ENCODE measurements at regions not wholly inside any gene's neighbourhood (a gene's known extent, or its start where the extent isn't known, plus 50 kb on each side); places are given as distances from the start of the nearest gene placed in this dataset.
"Not testable (repeated sequence)": the region's sequence is repeated elsewhere in the genome, so short reads cannot be mapped to it uniquely, and the experiment has no call there.

- Mint-ChIP-seq H3K36me3 (ENCODE audit: low read depth) (no peaks in the 10 kb centered on the region), H3K27me3 (no peaks in the 10 kb centered on the region), H3K27ac (no peak overlapping the region), H3K4me3 (no peak overlapping the region), H3K9me3 (peaks cover 3% of the 10 kb centered on the region), H3K4me1 (no peaks in the 10 kb centered on the region)
- no peak for DNase-seq
- intact Hi-C loops (cut with micrococcal nuclease): no loop called here
Measured at GRCh38 chr3:13140596-13140995, 67.4 kb upstream of the IQSEC1 start.

GRCh38 chr3:13139471-13140065, 66.3 kb upstream of the IQSEC1 start:
- H3K4me3 Mint-ChIP-seq: no peak overlapping the region
- intact Hi-C loops (cut with micrococcal nuclease): no loop called here
- H3K9me3 Mint-ChIP-seq: peaks cover 3% of the 10 kb centered on the region
- H3K27ac Mint-ChIP-seq: no peak overlapping the region
- H3K36me3 Mint-ChIP-seq (ENCODE audit: low read depth): no peaks in the 10 kb centered on the region
- no peak for DNase-seq
- no peaks in the 10 kb centered on the region for H3K4me1 Mint-ChIP-seq
- H3K27me3 Mint-ChIP-seq: no peaks in the 10 kb centered on the region

- Mint-ChIP-seq H3K4me1 (no peaks in the 10 kb centered on the region), H3K36me3 (ENCODE audit: low read depth) (no peaks in the 10 kb centered on the region), H3K27me3 (no peaks in the 10 kb centered on the region), H3K9me3 (peaks cover 3% of the 10 kb centered on the region), H3K27ac (no peak overlapping the region), H3K4me3 (no peak overlapping the region)
- no peak for DNase-seq
- intact Hi-C loops (cut with micrococcal nuclease): no loop called here
Measured at GRCh38 chr3:13138833-13139145, 65.6 kb upstream of the IQSEC1 start.

DNA sequence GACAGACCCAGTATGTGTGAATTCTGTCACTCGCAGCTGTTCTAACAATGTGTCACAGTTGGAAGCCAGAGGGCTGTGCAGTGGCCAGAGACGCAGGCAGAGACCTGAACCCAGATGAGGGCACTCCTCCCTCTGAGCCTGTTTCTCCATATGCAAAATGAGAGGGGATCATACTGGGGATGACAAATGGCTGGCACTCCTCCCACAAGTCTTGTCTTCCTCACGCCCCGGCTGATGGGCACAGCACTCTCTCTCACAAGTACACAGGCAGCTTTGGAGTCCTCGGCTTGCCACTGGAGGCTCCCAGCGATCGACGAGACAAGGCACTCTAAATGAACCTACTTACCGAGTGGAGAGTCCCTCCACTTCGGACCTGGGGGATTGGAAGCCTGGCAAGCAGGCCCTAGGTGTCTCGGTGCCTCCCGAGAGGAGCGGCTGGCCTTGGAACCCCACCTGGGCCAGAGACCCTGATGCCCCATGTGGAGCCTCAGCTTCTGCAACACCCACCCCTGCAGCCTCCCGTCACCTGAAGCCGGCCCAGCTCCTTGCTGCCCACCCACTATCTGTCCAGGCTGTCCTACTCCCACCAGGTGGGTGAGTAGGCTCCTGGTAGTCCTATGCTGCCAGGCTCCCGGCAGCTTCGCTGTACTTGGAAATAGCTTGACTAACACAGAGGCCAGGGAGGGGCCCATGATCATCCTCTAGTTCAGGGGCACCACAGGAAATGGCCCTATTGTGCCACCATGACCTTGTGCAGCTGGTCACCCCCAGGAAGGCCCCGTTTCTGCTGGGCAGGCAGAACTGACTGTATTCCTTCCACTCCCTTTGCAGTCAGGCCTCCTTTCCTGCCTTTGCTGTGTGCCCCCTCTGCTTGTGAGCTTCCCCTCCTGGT, 65.0 kb upstream of the IQSEC1 start:
- Mint-ChIP-seq H3K9me3 (peaks cover 3% of the 10 kb centered on the region), H3K36me3 (ENCODE audit: low read depth) (no peaks in the 10 kb centered on the region), H3K4me3 (no peak overlapping the region), H3K27ac (no peak overlapping the region), H3K27me3 (no peaks in the 10 kb centered on the region), H3K4me1 (no peaks in the 10 kb centered on the region)
- DNase-seq: no peak
- intact Hi-C loops (cut with micrococcal nuclease): no loop called here

DNA sequence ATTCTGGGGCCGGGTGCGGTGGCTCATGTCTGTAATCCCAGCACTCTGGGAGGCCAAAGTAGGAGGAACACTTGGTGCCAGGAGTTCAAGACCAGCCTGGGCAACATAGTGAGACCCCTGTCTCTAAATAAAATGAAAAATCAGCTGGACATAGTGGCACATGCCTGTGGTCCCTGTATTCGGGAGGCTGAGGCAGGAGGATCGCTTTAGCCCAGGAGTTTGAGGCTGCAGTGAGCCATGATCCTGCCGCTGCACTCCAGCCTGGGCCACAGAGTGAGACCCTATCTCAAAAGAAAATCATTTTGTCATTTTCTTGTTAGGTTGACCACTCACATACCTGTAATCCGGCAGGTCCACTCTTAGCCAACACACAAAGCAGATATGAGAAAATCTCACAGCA, 63.6 kb upstream of the IQSEC1 start:
- intact Hi-C loops (cut with micrococcal nuclease); H3K36me3 Mint-ChIP-seq (ENCODE audit: low read depth); H3K4me1 Mint-ChIP-seq: not testable (repeated sequence)

DNA sequence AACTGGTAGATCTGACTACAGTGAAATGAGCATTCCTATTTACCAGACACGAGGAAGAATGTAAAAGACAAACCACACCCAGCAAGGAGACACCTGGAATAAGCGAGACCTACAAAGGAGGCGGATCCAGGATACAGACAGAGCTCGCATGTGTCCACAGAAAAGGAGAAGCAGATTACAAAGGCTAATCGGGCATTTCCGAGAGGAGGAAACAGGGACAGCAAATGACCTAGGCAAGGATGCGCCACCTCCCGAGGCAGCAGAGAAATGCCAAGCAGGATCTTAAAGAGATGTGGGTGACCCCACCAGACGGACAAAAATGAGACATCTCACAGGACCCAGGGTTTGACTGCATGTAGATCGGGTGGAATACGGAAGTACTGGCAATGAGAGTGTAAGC, 63.2 kb upstream of the IQSEC1 start:
- no peak for DNase-seq
- no peaks in the 10 kb centered on the region for H3K36me3 Mint-ChIP-seq (ENCODE audit: low read depth)
- no peak overlapping the region for H3K4me3 Mint-ChIP-seq
- intact Hi-C loops (cut with micrococcal nuclease): no loop called here
- H3K27me3 Mint-ChIP-seq: peaks cover 10% of the 10 kb centered on the region
- no peaks in the 10 kb centered on the region for H3K9me3 Mint-ChIP-seq
- no peak overlapping the region for H3K27ac Mint-ChIP-seq
- no peaks in the 10 kb centered on the region for H3K4me1 Mint-ChIP-seq

More for the DNA sequence above, 63.6 kb upstream of the IQSEC1 start:
- DNase-seq, H3K27ac Mint-ChIP-seq, H3K4me3 Mint-ChIP-seq, H3K9me3 Mint-ChIP-seq, H3K27me3 Mint-ChIP-seq: not testable (repeated sequence)

DNA sequence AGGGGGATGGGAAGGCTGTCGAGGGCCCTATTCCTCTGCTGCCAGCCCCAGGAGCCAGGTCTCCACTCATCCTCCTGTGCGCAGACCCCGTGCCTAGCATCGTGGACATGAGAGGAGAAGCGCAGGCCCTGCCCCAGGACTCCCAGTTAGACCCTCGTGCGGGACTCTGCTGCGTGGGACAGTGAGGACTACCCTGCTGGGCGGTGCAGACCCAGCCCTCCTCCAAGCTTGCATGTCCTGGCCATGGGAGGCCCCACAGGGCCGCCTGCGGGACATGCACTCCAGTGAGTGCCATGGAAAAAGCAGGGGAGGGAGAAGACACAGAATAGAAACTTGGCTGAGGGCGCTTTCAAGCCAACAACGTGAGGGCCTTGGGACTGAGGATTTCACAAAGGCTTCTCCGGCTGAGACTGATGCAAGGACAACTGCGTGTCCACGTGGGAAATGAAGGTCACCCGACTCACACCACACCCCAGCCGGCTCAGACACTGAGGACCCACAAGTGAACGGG, 62.6 kb upstream of the IQSEC1 start:
- Mint-ChIP-seq H3K36me3 (ENCODE audit: low read depth) (no peaks in the 10 kb centered on the region), H3K4me3 (no peak overlapping the region), H3K4me1 (no peaks in the 10 kb centered on the region), H3K9me3 (no peaks in the 10 kb centered on the region), H3K27ac (no peak overlapping the region), H3K27me3 (peaks cover 10% of the 10 kb centered on the region)
- no peak for DNase-seq
- intact Hi-C loops (cut with micrococcal nuclease): no loop called here

DNA sequence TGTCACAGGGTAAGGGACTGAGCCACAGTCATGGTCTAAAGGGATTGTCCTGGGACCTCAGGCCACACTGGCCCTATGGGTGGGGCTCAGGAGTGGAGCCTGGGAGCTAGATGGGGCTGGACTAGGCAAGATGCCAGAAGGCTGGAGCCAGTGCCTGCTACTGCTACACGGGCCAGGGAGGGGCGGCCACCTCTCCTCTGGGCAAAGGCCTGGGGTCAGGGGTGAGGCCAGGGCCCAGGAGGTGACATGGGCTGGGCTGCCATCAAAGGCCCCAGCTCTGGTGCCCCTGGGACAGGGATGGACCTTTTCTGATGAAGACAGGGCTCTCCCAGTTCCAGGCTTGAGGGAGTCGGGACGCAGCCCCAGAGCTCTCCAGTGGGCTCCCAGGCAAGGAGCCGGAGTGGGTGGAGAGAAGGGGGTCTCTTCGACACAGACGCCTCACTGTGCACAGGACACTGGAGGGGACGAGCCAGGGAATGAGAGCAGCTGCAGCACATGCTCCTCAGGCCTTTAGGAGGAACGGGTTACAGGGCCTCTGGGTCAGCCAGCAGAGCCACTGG, 62.1 kb upstream of the IQSEC1 start:
- Mint-ChIP-seq H3K4me1 (no peaks in the 10 kb centered on the region), H3K4me3 (no peak overlapping the region), H3K27me3 (peaks cover 13% of the 10 kb centered on the region), H3K9me3 (no peaks in the 10 kb centered on the region), H3K36me3 (ENCODE audit: low read depth) (no peaks in the 10 kb centered on the region), H3K27ac (no peak overlapping the region)
- intact Hi-C loops (cut with micrococcal nuclease): no loop called here
- DNase-seq: no peak

DNA sequence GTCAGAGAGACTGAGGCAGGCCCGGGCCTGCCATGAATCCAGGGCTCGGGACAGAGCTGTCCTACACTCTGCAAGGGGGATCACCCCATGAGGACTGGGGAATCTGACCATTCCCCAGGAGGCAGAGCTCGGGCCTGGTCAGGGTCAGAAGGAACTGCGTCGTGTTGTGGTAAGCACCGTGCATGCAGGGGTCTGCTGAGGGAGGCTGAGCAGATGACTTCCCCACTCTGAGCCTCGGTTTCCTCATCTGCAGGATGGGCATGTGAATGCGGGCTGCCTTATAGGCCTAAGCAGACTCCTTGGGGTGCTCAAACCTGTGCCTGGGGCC, 61.6 kb upstream of the IQSEC1 start:
- no peak for DNase-seq
- Mint-ChIP-seq H3K36me3 (ENCODE audit: low read depth) (no peaks in the 10 kb centered on the region), H3K9me3 (no peaks in the 10 kb centered on the region), H3K4me1 (no peaks in the 10 kb centered on the region), H3K4me3 (no peak overlapping the region), H3K27me3 (peaks cover 13% of the 10 kb centered on the region), H3K27ac (no peak overlapping the region)
- intact Hi-C loops (cut with micrococcal nuclease): no loop called here

- intact Hi-C loops (cut with micrococcal nuclease): no loop called here
- no peaks in the 10 kb centered on the region for H3K36me3 Mint-ChIP-seq (ENCODE audit: low read depth)
- no peaks in the 10 kb centered on the region for H3K4me1 Mint-ChIP-seq
- DNase-seq: no peak
- no peak overlapping the region for H3K4me3 Mint-ChIP-seq
- H3K27me3 Mint-ChIP-seq: peaks cover 14% of the 10 kb centered on the region
- no peaks in the 10 kb centered on the region for H3K9me3 Mint-ChIP-seq
- H3K27ac Mint-ChIP-seq: no peak overlapping the region
Measured at GRCh38 chr3:13134166-13134878, 61.1 kb upstream of the IQSEC1 start.

- no peak for DNase-seq
- Mint-ChIP-seq H3K27ac (no peak overlapping the region), H3K4me3 (no peak overlapping the region), H3K27me3 (peaks cover 16% of the 10 kb centered on the region), H3K36me3 (ENCODE audit: low read depth) (no peaks in the 10 kb centered on the region), H3K9me3 (no peaks in the 10 kb centered on the region), H3K4me1 (no peaks in the 10 kb centered on the region)
- intact Hi-C loops (cut with micrococcal nuclease): no loop called here
Measured at GRCh38 chr3:13133471-13133981, 60.3 kb upstream of the IQSEC1 start.

DNA sequence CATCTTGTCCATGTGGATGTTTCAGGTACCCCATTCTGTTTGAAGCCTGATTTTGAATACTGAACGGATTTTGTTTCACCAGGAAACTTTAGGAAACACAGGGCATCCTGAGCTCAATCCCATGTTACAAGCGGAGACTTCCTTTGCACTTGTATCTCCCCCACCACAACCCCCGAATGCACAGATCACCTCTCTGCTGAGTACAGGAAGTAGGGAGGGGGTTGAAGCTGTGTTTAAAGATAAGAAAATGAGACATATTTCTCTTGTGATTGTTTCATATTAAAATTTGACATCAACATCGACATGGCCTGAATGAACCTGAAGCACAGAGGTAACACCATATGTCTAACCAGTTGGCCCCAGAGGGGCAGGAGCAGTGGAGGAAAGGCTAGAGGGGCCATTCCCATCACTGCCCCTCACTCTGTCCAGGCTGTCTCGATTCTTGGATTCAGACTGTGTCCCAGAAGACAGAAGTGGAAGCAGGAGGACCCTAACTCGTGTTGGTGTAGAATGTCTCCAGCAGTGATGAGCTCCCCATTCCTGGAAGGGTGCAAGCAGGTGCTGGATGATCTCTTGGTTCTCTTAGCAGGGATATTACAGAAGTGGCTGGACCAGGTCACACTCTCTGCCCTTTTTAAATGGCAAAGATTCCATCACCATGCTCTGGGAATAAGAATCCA, 59.6 kb upstream of the IQSEC1 start:
- DNase-seq: no peak
- H3K9me3 Mint-ChIP-seq: no peaks in the 10 kb centered on the region
- H3K27me3 Mint-ChIP-seq: peaks cover 20% of the 10 kb centered on the region
- H3K36me3 Mint-ChIP-seq (ENCODE audit: low read depth): no peaks in the 10 kb centered on the region
- intact Hi-C loops (cut with micrococcal nuclease): no loop called here
- no peak overlapping the region for H3K27ac Mint-ChIP-seq
- H3K4me1 Mint-ChIP-seq: no peaks in the 10 kb centered on the region
- H3K4me3 Mint-ChIP-seq: no peak overlapping the region

DNA sequence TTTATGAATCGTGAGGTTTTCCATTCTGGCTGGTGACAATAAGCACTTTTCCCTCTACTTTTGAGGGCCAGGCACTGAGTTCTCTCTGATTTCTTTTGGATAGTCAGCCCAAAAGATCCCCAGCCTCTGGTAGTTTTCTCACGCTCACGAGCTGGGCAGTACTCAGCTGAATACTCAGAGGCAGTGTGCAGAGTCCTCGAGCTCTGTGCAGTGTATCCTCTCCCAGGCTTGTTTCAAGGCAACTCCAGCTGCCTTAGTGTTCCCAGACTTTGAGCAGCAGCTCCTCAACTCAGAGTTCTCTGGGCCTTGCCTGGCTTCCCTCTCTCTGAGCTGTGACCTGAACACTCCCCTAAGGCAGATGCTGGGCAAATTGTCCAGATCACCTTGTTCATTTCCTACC, 59.1 kb upstream of the IQSEC1 start:
- Mint-ChIP-seq H3K27ac (no peak overlapping the region), H3K27me3 (peaks cover 20% of the 10 kb centered on the region)

More for the DNA sequence above, 59.1 kb upstream of the IQSEC1 start:
- intact Hi-C loops (cut with micrococcal nuclease): no loop called here
- Mint-ChIP-seq H3K36me3 (ENCODE audit: low read depth) (no peaks in the 10 kb centered on the region), H3K4me3 (no peak overlapping the region), H3K9me3 (no peaks in the 10 kb centered on the region), H3K4me1 (no peaks in the 10 kb centered on the region)
- no peak for DNase-seq
